Neuronal stem cell (in vitro differentiated cells): ENCODE measurements at regions not wholly inside any gene's neighbourhood (a gene's known extent, or its start where the extent isn't known, plus 50 kb on each side); places are given as distances from the start of the nearest gene placed in this dataset.
"Not testable (repeated sequence)": the region's sequence is repeated elsewhere in the genome, so short reads cannot be mapped to it uniquely, and the experiment has no call there.

Experiments
- DNase-seq: peaks from one replicate; pipeline ENCODE4 v3.0.0-alpha.2; 2013; ENCODE audit warnings: low spot score
- H2AFZ ChIP-seq: one replicate; pipeline ENCODE4 v1.6.1; 2013; ENCODE audit warnings: mild to moderate bottlenecking, low read length, inconsistent platforms
- H2AK5ac ChIP-seq: 2 replicates; pipeline ENCODE4 v1.6.1; 2013; ENCODE audit warnings: low read depth, mild to moderate bottlenecking, inconsistent platforms, low read length, moderate library complexity, mixed read lengths
- H2BK120ac ChIP-seq: 2 replicates; pipeline ENCODE4 v1.6.1; 2013; ENCODE audit warnings: low read depth, mild to moderate bottlenecking, inconsistent platforms, low read length, moderate library complexity, mixed read lengths
- H2BK12ac ChIP-seq: one replicate; pipeline ENCODE4 v1.6.1; 2013; ENCODE audit warnings: low read length, inconsistent platforms
- H2BK15ac ChIP-seq: 2 replicates; pipeline ENCODE4 v1.6.1; 2013; ENCODE audit warnings: mild to moderate bottlenecking, low read length, inconsistent platforms, mixed read lengths
- H2BK5ac ChIP-seq: one replicate; pipeline ENCODE4 v1.6.1; 2013; ENCODE audit warnings: inconsistent platforms, mild to moderate bottlenecking, low read length, moderate library complexity
- H3K14ac ChIP-seq: one replicate; pipeline ENCODE4 v1.6.1; 2013; ENCODE audit warnings: low read length, inconsistent platforms
- H3K18ac ChIP-seq: 2 replicates; pipeline ENCODE4 v1.6.1; 2013; ENCODE audit warnings: low read length, inconsistent platforms
- H3K23ac ChIP-seq: 2 replicates; pipeline ENCODE4 v1.6.1; 2013; ENCODE audit warnings: low read depth, mild to moderate bottlenecking, mixed read lengths, low read length, inconsistent platforms; ENCODE audit not compliant: poor library complexity
- H3K27ac ChIP-seq: replicated peaks from 3 replicates; pipeline ENCODE4 v1.5.1; 2013; ENCODE audit warnings: low read length, inconsistent platforms
- H3K27me3 ChIP-seq, 3 experiments: 2 replicates each; pipeline ENCODE4 v1.6.1; 2013; ENCODE audit warnings: low read length in 3 of 3, mild to moderate bottlenecking in 2 of 3, inconsistent platforms in 1 of 3, low read depth in 1 of 3, mixed read lengths in 1 of 3, moderate library complexity in 1 of 3; ENCODE audit not compliant: control insufficient read depth in 3 of 3, insufficient read depth in 3 of 3
- H3K36me3 ChIP-seq, 2 donors: replicated peaks in 1 of 2; 2 replicates each; pipeline ENCODE4 v1.6.1; 2013; ENCODE audit warnings: low read length in 2 of 2; ENCODE audit not compliant: control insufficient read depth in 2 of 2, insufficient read depth in 2 of 2
- H3K4ac ChIP-seq: 2 replicates; pipeline ENCODE4 v1.6.1; 2013; ENCODE audit warnings: inconsistent platforms, mild to moderate bottlenecking, low read length, moderate library complexity
- H3K4me1 ChIP-seq, 2 donors: 1 replicate in 1 of 2; 2 replicates in 1 of 2; pipeline ENCODE4 v1.6.1; 2013; ENCODE audit warnings: low read length in 2 of 2, low read depth in 1 of 2; ENCODE audit not compliant: control insufficient read depth in 2 of 2, insufficient read depth in 1 of 2
- H3K4me2 ChIP-seq: one replicate; pipeline ENCODE4 v1.6.1; 2013; ENCODE audit warnings: mild to moderate bottlenecking, low read length, inconsistent platforms; ENCODE audit not compliant: insufficient read depth, poor library complexity, severe bottlenecking
- H3K4me3 ChIP-seq, 2 donors: 2 replicates each; pipeline ENCODE4 v1.5.1; 2013; ENCODE audit warnings: low read length in 2 of 2, mild to moderate bottlenecking in 2 of 2, inconsistent platforms in 1 of 2, moderate library complexity in 1 of 2
- H3K79me1 ChIP-seq: one replicate; pipeline ENCODE4 v1.6.1; 2013; ENCODE audit warnings: low read depth, mild to moderate bottlenecking, inconsistent platforms, low read length, moderate library complexity
- H3K9ac ChIP-seq: one replicate; pipeline ENCODE4 v1.6.1; 2013; ENCODE audit warnings: mild to moderate bottlenecking, low read depth, low read length, inconsistent platforms; ENCODE audit not compliant: poor library complexity
- H3K9me3 ChIP-seq, 2 donors: replicated peaks in 1 of 2; 2 replicates each; pipeline versions ENCODE3 to v1.6.1; 2013; ENCODE audit warnings: low read length in 2 of 2, mild to moderate bottlenecking in 2 of 2, inconsistent platforms in 1 of 2, low read depth in 1 of 2, mixed read lengths in 1 of 2, moderate library complexity in 1 of 2; ENCODE audit not compliant: control insufficient read depth in 2 of 2, insufficient read depth in 1 of 2
- H4K8ac ChIP-seq: one replicate; pipeline ENCODE4 v1.6.1; 2013; ENCODE audit warnings: low read depth, mild to moderate bottlenecking, inconsistent platforms, low read length, moderate library complexity
- H4K91ac ChIP-seq: one replicate; pipeline ENCODE4 v1.6.1; 2013; ENCODE audit warnings: low read length, low read depth, mild to moderate bottlenecking, inconsistent platforms; ENCODE audit not compliant: poor library complexity
- WGBS, 2 donors: extraction: QIAGEN DNeasy Blood & Tissue Kit; methylation state at CpG; one replicate each; pipeline ENCODE4 v1.1.7; 2013; ENCODE audit warnings: missing lambda C conversion rate in 2 of 2, mixed read lengths in 1 of 2; ENCODE audit not compliant: insufficient read length in 2 of 2, insufficient replicate concordance in 1 of 2; ENCODE audit errors: extremely low coverage in 2 of 2; 5-methylcytosine and 5-hydroxymethylcytosine counted together

GRCh38 chrX:10698318-10698640 lies 77.9 kb upstream of the MID1 start:
- Histone ChIP-seq H3K27ac (no peak overlapping the region), H4K91ac (no peak overlapping the region), H3K79me1 (no peaks in the 10 kb centered on the region), H3K23ac (no peak overlapping the region), H3K27me3 (no peaks in the 10 kb centered on the region), H2BK120ac (no peak overlapping the region), H3K18ac (no peak overlapping the region), H3K4me3 (no peak overlapping the region), H3K9me3 (peaks cover 1 to 6% of the 10 kb centered on the region in 2 donors), H3K14ac (no peak overlapping the region), H4K8ac (no peak overlapping the region), H3K4me2 (no peak overlapping the region), H2BK5ac (no peak overlapping the region), H2AK5ac (no peak overlapping the region), H2BK15ac (no peak overlapping the region), H2BK12ac (no peak overlapping the region), H2AFZ (no peak overlapping the region), H3K4me1 (peaks cover 0 to 2% of the 10 kb centered on the region in 2 donors), H3K36me3 (no peaks in the 10 kb centered on the region), H3K4ac (no peak overlapping the region), H3K9ac (no peak overlapping the region)
- WGBS, 2 donors, result no CpG with 5 or more reads among the region's 1 CpG
- no peak for DNase-seq

- no peak overlapping the region for H2BK5ac ChIP-seq
- no peak overlapping the region for H3K4ac ChIP-seq
- H3K18ac ChIP-seq, result no peak overlapping the region
- no peak overlapping the region for H2AFZ ChIP-seq
- H2BK12ac ChIP-seq, result no peak overlapping the region
- H4K91ac ChIP-seq, result no peak overlapping the region
- H3K9ac ChIP-seq, result no peak overlapping the region
- H3K14ac ChIP-seq, result no peak overlapping the region
- H3K4me1 ChIP-seq, result peaks cover 0 to 2% of the 10 kb centered on the region in 2 donors
- no peak overlapping the region for H2BK120ac ChIP-seq
- H3K9me3 ChIP-seq, result peaks cover 0 to 3% of the 10 kb centered on the region in 2 donors
- H3K23ac ChIP-seq, result no peak overlapping the region
- no CpG with 5 or more reads among the region's 4 CpGs for WGBS, 2 donors
- no peaks in the 10 kb centered on the region for H3K79me1 ChIP-seq
- no peaks in the 10 kb centered on the region for H3K27me3 ChIP-seq
- H3K27ac ChIP-seq, result no peak overlapping the region
- H4K8ac ChIP-seq, result no peak overlapping the region
- no peak overlapping the region for H2AK5ac ChIP-seq
- H3K4me2 ChIP-seq, result no peak overlapping the region
- no peak for DNase-seq
- H3K36me3 ChIP-seq, result no peaks in the 10 kb centered on the region
- H2BK15ac ChIP-seq, result no peak overlapping the region
- H3K4me3 ChIP-seq, result no peak overlapping the region
These were observed 81.6 kb upstream of the MID1 start for GRCh38 chrX:10702031-10702430.

GRCh38 chrX:10706342-10706741 lies 86.0 kb upstream of the MID1 start:
- not testable (repeated sequence) for H3K79me1 ChIP-seq, H3K4me1 ChIP-seq, H3K18ac ChIP-seq, H3K9me3 ChIP-seq, H2BK12ac ChIP-seq, H2AFZ ChIP-seq, H4K8ac ChIP-seq, H3K4me3 ChIP-seq, H3K27ac ChIP-seq, H3K36me3 ChIP-seq, H3K4ac ChIP-seq, H2BK15ac ChIP-seq, H3K14ac ChIP-seq, H3K27me3 ChIP-seq, H3K4me2 ChIP-seq, H2AK5ac ChIP-seq, H2BK120ac ChIP-seq, H2BK5ac ChIP-seq, H3K23ac ChIP-seq, H3K9ac ChIP-seq, H4K91ac ChIP-seq, DNase-seq
- no CpG with 5 or more reads among the region's 3 CpGs for WGBS, 2 donors

- no peak overlapping the region for H2BK15ac ChIP-seq
- no peak overlapping the region for H4K91ac ChIP-seq
- no peak overlapping the region for H2BK5ac ChIP-seq
- no peak overlapping the region for H2BK120ac ChIP-seq
- H3K9ac ChIP-seq, result no peak overlapping the region
- no peak overlapping the region for H3K4me3 ChIP-seq
- H3K4me2 ChIP-seq, result no peak overlapping the region
- no peak overlapping the region for H3K27ac ChIP-seq
- no peak overlapping the region for H3K4ac ChIP-seq
- H3K27me3 ChIP-seq, result no peaks in the 10 kb centered on the region
- H3K23ac ChIP-seq, result no peak overlapping the region
- DNase-seq, result no peak
- no peak overlapping the region for H3K14ac ChIP-seq
- WGBS, 2 donors, result no CpG with 5 or more reads among the region's 2 CpGs
- H3K79me1 ChIP-seq, result no peaks in the 10 kb centered on the region
- no peak overlapping the region for H3K18ac ChIP-seq
- no peak overlapping the region for H2AK5ac ChIP-seq
- H3K4me1 ChIP-seq, result peaks cover 0 to 5% of the 10 kb centered on the region in 2 donors
- peaks cover 0 to under 1% of the 10 kb centered on the region in 2 donors for H3K9me3 ChIP-seq
- H2BK12ac ChIP-seq, result no peak overlapping the region
- H4K8ac ChIP-seq, result no peak overlapping the region
- no peaks in the 10 kb centered on the region for H3K36me3 ChIP-seq
- no peak overlapping the region for H2AFZ ChIP-seq
These were observed 87.4 kb upstream of the MID1 start for GRCh38 chrX:10707773-10708172.
